ENCODE measurements at regions not wholly inside any gene's neighbourhood (a gene's known extent, or its start where the extent isn't known, plus 50 kb on each side); places are given as distances from the start of the nearest gene placed in this dataset.

DNA sequence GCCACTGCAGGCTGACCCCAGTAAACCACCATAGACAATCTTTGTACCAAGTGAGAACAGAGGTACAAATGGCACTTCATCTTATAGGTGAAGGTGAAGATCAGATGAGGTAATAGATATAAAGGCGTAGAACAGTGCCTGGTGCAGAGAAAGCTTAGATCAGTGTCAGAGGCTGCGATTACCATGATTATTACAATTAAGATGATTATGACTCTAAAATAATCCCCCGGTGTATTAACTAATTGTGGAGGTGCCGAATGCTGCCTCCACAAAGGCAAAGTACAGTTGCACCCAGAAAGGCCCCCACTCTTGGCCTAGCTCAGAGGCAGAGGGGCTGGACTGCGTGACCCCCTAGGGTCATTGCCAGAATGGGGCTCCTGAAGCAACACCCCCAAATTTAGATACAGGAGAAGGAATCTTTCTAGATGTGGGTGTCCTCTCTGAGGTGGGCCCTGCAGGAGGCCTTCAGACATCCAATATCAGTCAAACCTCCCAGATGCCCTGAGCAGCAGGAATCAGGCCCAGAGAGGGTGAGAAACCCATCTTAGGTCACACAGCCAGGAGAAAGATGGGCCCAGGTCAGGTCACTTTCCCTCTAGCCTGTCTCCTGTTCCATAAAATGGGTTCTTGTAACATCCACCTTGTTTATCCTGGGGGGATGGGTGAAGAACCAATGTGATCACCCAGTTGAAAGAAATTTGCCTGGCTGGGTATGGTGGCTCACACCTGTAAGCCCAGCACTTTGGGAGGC is 139.8 kb downstream of the PHETA1 start:
- intact Hi-C loops (cut with DNase I) = no loop called here
- DNase-seq (ENCODE audit: missing footprints) (no peak), ATAC-seq (no peak)

DNA sequence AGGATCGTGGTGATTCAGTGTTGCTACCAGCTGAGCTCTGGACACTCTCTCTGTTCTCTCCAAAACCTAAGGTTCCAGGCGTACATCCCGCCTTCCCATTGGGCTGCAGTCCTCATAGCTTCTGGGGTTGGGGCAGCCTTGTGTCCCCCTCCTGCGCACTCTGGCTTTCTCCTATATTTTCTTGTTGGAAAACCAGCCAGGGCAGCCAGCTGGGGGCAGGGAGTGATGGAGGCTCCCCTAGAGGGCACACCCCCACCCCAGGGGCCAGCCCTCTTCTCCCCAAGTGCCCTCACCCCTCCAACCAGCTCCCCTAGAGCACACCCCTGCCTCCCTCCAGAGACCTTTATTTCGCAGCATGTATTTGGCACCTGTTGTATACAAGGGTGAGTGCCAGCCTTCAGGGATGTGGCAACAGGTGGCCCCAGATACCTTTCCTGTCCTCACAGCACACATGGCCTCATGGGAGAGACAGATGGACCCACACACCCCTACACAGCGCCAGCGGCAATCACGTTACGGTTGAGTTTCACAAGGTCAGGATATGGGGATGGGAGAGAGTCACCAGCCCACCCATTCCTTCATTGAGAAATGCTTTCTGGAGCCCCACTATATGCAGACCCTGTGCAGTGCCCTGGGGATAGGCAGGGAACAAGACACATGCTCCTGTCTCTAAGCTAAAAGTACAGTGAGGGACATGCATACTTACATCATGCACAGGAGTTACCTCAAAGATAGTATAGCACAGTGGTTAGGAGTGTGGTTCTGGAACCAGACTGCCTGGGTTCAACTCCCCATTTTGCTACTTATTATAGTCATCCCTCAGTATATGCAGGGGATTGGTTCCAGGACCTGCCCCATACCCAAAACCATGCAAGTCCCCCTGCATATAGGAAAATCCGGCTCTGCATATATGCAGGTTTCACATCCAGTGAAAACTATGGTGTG is 141.1 kb downstream of the PHETA1 start:
- intact Hi-C loops (cut with DNase I) = no loop called here
- no peak for ATAC-seq

DNA sequence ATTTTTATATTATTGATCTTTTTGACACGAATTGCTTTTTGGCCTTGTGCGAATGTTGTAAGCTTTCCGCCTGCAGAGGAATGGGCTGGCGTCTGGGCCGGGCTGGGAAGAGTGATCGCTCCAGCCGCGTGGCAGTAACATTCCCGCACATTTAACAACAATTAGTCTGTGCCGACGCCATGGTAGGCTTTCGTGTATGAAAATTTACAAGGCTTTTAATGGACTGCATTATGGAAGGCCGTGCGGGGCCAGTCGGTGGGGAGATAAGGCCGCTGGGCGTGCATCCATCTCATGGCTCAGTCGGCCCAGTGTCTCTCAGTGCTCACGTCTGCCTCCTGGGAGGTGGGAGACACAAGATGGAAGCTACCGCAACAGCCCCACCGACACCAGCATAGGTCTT is 142.2 kb downstream of the PHETA1 start:
- ATAC-seq (no peak), DNase-seq (ENCODE audit: missing footprints) (no peak)
- intact Hi-C loops (cut with DNase I) = no loop called here

More for the DNA sequence above, 141.1 kb downstream of the PHETA1 start:
- no peak for DNase-seq (ENCODE audit: missing footprints)

DNA sequence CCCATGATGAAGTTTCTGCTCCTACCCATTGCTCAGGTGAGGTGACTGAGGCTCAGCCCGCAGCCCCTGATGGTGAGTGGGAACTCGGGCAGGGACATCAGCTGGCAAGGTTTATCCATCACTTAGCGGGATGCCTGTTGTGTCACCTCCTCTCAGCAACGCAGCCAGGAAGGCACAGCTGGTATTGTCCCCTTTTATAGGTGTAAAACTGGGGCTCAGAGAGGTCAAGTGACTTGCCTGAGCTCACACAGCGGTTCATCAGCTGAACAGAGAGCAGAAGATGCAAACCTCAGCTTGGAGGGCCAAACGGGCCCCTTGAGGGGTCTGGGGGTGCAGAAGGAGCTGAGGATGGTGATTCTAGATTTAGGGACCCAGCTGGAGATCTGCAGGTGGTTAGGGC is 143.6 kb downstream of the PHETA1 start:
- intact Hi-C loops (cut with DNase I) = no loop called here
- ATAC-seq (no peak), DNase-seq (ENCODE audit: missing footprints) (no peak)

DNA sequence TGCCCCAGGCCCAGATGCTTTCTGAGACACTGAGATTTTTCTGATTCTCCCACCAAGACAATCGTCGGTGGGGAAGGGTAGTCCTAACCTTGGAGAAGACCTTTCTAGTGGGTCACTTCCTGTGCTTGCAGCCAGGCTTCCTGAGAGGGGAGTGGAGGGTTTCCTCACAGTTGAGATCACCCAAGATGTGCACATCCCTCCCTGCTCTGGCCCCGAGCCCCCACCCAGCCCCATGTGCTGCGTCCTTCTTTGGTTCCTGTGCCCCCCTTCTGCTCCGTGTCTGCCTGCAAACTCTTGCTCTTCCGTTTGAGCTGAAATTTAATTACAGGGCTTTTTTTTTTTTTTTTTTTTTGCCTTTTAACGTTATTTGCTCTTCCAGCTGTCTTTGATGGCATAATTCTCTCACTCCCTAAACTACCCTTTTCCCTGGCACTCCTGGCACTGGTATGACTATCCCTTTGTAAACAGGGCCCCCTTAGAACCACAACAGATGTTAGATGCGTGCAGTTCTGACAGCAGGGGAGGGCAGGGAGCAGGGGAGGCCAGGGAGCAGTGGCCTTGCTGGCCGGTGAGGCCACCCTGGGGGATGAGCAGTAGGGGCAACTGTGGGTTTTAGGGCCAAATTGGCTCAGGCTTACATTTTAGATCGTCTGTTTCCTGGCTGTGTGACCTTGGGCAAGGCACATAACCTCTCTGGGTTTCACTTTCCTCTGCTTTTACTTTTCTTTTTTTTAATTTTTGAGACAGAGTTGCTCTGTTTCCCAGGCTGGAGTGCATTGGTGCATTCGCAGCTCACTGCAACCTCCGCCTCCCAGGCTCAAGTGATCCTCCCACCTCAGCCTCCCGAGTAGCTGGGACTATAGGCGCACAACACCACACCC is 144.5 kb downstream of the PHETA1 start:
- no peak for DNase-seq (ENCODE audit: missing footprints)
- no peak for ATAC-seq
- intact Hi-C loops (cut with DNase I) = no loop called here

DNA sequence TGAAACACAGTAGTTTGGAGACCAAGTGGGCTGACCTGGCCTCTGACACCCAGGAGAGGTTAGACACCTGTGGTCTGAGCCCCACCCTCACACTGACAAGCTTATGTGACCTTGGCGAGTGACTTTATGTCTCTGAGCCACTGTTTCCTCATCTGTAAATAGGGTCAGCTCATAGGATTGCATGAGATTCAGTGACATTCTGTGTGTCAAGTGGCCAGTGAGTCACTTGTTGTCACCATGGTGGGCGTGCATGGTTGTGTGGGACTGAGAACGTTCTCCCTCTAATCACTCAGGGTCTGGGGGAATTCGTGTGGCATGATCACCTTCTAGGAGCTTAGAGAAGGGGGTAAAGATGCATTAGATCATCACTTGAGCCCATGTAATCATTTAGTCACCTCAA is 146.4 kb downstream of the PHETA1 start:
- ATAC-seq (no peak), DNase-seq (ENCODE audit: missing footprints) (no peak)
- intact Hi-C loops (cut with DNase I) = no loop called here

DNA sequence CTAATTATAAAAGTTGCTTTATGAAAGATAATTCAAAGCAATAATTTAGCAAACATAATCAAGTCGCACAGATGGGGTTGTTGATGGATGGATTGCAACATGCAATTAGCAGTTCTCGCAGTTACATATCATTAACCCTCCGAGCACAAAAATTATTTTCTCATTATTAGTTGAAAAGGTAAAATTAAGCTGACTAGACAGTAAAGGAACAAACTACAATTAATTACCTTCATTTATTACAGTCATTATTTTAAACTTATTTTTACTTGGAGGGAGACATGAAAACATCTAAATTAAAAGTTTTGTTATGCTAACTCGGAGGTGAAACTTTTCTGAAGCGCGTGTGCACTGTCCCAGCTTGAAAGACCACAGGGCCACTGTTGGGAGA is 146.9 kb downstream of the PHETA1 start:
- intact Hi-C loops (cut with DNase I) = no loop called here
- ATAC-seq = no peak
- DNase-seq (ENCODE audit: missing footprints) = no peak

DNA sequence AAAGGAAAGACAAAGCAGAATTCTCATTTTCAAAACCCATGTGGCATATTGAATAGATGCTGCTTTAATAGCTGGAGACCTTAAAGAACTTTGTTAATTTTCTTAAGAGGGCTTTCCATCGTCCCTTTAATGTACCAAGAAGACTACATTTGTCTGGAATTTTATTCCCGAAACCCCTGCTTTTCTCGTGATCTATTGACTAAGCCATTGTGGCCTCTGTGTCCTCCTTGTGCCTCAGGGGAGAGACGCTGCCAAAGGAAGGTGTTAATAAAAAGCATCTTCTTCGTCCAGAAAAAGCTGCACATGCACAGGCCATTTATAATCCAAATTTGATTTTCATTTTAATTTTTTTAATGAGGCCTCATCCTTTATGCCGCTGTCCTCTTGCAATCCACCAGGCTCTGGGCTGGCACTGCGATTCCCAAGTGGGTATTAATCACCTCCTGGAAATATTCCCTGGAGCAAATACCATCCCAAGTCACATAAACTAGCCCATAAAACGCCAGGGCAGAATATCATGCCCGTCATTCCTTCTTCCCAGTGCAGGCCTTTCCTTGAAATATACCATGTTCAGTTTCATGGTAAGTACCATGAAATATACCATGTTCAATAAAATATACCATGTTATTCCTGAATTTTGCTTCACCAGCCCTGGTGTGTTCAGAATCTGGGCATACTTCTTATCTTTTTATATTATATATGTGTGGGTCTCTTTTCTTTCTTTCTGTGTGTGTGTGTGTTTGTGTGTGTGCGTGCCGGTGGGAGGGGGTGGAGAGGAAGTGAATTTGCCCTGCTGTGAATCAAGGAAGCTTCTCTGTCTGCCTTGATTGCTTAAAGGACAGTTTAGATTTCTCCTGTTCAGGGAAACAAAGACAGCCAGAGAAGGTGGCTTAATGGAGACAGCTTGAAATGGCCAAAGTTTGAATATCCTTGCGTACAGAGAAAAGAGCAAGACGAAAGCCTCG is 147.6 kb downstream of the PHETA1 start:
- no peak for DNase-seq (ENCODE audit: missing footprints)
- intact Hi-C loops (cut with DNase I) = no loop called here
- no peak for ATAC-seq

DNA sequence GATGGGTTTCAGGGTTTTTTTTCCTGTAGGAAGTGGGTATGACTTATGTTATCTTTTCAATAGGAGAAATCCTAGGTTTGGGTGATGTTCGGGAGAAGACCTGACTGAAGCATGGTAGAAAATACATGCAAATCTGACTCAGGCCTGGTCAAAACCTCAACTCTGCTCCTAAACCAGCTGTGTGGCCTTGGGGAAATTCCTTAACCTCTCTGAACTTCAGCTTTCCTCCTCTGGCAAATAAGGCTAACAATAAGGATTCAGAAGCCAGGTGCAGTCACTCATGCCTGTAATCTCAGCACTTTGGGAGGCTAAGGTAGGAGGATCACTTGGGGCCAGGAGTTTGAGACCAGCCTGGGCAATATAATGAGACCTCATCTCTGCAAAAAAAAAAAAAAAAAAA is 148.5 kb downstream of the PHETA1 start:
- ATAC-seq = no peak
- no peak for DNase-seq (ENCODE audit: missing footprints)
- intact Hi-C loops (cut with DNase I) = no loop called here

DNA sequence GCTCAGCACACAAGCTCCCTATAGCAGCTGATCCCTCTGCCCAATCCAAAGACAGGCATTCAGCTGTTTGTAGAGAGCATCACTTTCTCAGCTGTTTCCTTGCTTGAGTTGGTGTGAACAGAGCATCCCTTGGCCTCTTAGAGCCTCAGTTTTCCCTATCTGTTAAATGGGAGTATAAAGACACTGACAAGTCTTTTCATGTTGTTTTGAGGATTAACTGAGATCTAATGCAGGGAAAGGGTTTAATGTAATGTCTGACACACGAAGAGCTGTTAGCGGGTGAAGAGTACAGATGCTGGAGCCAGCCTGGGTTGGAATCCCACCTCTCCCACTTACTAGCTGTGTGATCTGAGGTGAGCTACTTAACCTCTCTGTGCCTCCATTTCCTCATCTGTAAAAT is 149.5 kb downstream of the PHETA1 start:
- ATAC-seq (no peak), DNase-seq (ENCODE audit: missing footprints) (no peak)
- intact Hi-C loops (cut with DNase I) = no loop called here

DNA sequence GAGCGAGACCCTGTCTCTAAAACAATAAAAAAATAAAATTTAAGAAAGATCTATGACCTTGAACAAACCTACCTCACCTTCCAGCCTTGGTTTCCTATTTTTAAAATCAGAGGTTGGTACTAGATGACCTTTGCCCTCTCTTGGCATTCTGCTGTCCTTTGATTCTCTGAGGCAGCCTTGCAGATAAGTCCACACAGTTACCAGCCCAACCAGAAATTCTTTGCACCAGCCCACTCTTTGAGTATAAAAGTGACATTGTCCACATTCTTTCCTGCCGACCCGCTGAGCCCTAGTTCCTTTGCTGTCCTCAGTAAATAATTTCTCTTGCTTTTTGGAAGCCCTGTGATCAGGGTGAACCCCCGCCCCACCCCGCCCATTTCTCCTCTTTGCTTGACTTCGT is 150.4 kb downstream of the PHETA1 start:
- no peak for DNase-seq (ENCODE audit: missing footprints)
- ATAC-seq = no peak
- intact Hi-C loops (cut with DNase I) = no loop called here

DNA sequence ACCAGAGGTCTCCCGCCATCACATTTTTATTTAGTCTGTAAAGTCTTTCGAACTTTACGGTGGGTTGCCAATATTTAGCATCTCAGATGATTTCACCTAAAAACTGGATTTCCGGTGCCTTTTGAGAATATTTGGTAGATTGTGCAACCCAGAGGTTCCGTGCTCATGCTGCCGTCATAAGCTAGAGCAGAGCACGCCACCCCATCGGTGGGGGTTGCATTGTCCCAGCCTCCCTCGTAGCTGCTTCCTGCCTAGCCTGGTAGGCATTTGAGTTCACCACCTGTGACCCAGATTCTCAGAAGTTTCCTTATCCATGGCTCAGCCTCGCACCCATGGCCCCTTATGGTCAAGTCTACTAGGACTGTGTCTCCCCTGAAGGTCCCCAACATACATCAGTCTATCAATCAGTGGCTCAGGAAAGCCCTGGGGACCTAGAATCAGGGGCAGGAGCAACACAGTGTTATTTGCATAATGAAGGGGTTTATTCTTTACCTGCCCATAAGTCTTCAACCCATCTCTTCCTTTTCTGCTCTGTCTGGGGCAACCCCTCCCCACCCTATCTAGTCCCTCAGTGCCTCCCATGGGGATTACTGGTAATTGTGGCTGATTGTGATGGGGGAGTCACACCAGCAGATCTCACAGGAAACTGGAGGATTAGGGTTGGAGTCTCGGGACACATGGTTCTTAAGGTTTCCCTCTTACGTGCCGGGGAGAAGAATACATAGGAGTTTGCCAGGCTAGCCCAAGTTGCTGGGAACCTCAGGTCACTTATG is 152.3 kb downstream of the PHETA1 start:
- DNase-seq (ENCODE audit: missing footprints) (no peak), ATAC-seq (no peak)
- intact Hi-C loops (cut with DNase I) = no loop called here

DNA sequence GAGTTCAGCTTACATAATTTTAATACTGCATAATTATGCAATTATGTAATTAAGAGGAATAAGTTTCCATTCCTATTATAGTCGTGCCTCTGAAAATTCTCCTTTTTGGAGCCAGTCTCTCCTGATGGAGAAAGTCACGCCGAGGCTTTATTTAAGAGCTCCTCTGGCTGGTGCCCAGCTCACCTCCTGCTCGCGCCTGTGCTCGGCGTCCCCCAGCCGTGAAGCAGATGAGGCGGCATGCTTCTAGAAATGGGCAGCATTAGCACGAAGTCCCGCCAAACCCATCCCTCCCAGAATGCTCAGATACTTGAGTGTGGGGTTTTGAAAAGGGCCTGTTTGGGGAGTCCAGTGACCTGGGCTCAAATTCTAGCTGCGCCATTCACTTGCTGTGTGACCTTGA is 153.0 kb downstream of the PHETA1 start:
- ATAC-seq (no peak), DNase-seq (ENCODE audit: missing footprints) (no peak)
- intact Hi-C loops (cut with DNase I) = no loop called here

DNA sequence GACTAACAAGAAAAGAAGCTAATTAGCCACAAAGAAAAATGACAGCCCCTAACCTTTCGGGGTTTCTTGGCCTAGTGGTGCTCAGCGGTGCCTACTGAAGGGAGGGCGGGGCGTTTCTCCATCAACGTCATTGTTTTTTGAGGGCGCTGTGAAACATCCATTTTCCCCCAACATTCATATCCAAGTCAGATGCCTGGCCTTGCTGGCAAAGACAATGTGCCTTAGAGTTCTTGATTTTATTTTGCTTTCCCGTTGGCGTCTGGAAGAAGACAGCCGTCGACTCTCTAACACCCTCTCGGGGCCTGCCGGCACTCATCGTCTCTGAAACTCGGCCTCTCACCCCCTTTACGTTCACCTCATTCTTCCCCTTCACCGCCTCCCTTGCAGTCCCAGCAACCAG is 154.5 kb downstream of the PHETA1 start:
- intact Hi-C loops (cut with DNase I) = no loop called here
- DNase-seq (ENCODE audit: missing footprints) (no peak), ATAC-seq (no peak)

DNA sequence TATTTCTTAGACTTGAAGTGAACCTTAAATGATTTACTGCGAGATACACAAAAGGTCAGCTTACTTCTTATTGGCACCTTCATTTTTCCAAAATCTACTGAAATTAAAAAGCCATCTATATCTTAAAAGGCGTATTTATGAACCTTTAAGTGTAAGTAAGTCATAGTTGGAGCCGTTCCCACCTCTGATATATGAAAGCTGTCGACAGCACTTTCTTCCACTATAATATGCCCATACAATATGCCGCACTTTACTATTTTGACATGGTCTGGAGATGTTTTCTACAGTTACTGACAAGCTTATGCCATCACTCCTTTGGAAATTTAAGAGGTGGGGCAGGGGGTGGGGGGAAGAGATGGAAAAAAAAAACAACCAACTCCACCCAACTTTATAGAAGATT is 155.3 kb downstream of the PHETA1 start:
- no peak for DNase-seq (ENCODE audit: missing footprints)
- intact Hi-C loops (cut with DNase I) = no loop called here
- ATAC-seq = no peak

DNA sequence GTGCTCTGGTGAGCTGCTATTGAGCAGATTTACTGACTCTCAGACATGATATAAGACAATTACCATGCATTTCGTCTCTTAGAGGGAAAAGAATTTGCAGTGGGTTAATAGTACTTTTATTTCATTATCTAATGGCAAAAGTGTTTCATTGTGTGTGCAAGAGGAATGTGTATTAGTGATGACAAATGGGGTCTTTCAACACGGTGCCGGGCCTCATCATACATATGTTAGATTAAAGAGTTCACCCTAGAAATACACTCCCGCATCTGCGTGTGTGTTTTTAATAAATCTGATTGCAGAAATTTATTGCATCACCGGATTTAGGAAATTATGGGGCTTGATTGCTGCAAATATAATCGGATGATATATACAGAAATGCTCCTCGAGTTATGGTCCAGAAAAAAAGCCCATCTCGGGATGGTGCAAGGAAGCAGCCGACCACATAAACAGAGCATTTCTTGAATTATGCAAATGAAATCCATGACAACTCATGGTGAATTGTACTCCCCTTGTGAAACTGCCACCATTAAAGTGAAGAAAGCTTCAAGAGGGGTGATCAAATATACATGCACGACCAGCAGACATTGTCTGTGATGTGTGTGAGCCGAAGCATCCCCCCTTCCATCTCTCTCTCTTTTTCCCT is 156.0 kb downstream of the PHETA1 start:
- DNase-seq (ENCODE audit: missing footprints) = no peak
- ATAC-seq = no peak
- intact Hi-C loops (cut with DNase I) = no loop called here
